ENCODE measurements at regions not wholly inside any gene's neighbourhood (a gene's known extent, or its start where the extent isn't known, plus 50 kb on each side); places are given as distances from the start of the nearest gene placed in this dataset.

- H3K27me3 ChIP-seq (ENCODE audit: control insufficient read depth, insufficient read depth, low read length) = no peaks in the 10 kb centered on the region
- H3K9me3 ChIP-seq (ENCODE audit: control insufficient read depth in 2 of 3, insufficient read depth in 1 of 3, low read length in 3 of 3) = peaks cover 0 to under 1% (median 0%) of the 10 kb centered on the region in 3 donors
- TF ChIP-seq CTCF (IDR thresholded peaks at IDR 0.05; ENCODE audit: borderline replicate concordance, extremely low read depth, insufficient read depth) = no peak
- H3K36me3 ChIP-seq (ENCODE audit: control insufficient read depth in 2 of 3, insufficient read depth in 3 of 3, low read length in 3 of 3) = no peaks in the 10 kb centered on the region
- intact Hi-C loops (cut with DNase I) = no loop called here
- no peak for DNase-seq
- FAIRE-seq = no peak
- no peak overlapping the region for H3K9ac ChIP-seq (ENCODE audit: low read length in 3 of 3)
- H3K4me1 ChIP-seq (ENCODE audit: control insufficient read depth in 2 of 3, insufficient read depth in 2 of 3, low read depth in 1 of 3, low read length in 3 of 3) = no peaks in the 10 kb centered on the region
- H3K27ac ChIP-seq (ENCODE audit: low read depth in 2 of 2, low read length in 2 of 2) = no peak overlapping the region
- no peak overlapping the region for H3K4me3 ChIP-seq (ENCODE audit: low read length in 3 of 3)
Measured at GRCh38 chr1:222452031-222452430, 95.9 kb downstream of the HHIPL2 start.

GRCh38 chr1:222443566-222443965, 104.3 kb downstream of the HHIPL2 start:
- DNase-seq = no peak
- Histone ChIP-seq H3K4me1 (ENCODE audit: control insufficient read depth in 2 of 3, insufficient read depth in 2 of 3, low read depth in 1 of 3, low read length in 3 of 3) (no peaks in the 10 kb centered on the region), H3K4me3 (ENCODE audit: low read length in 3 of 3) (no peak overlapping the region), H3K9me3 (ENCODE audit: control insufficient read depth in 2 of 3, insufficient read depth in 1 of 3, low read length in 3 of 3) (no peaks in the 10 kb centered on the region), H3K27me3 (ENCODE audit: control insufficient read depth, insufficient read depth, low read length) (no peaks in the 10 kb centered on the region), H3K27ac (ENCODE audit: low read depth in 2 of 2, low read length in 2 of 2) (no peak overlapping the region), H3K36me3 (ENCODE audit: control insufficient read depth in 2 of 3, insufficient read depth in 3 of 3, low read length in 3 of 3) (no peaks in the 10 kb centered on the region), H3K9ac (ENCODE audit: low read length in 3 of 3) (no peak overlapping the region)
- intact Hi-C loops (cut with DNase I) = no loop called here
- FAIRE-seq = no peak
- no peak for TF ChIP-seq CTCF (IDR thresholded peaks at IDR 0.05; ENCODE audit: borderline replicate concordance, extremely low read depth, insufficient read depth)

GRCh38 chr1:222441066-222441465, 106.8 kb downstream of the HHIPL2 start:
- intact Hi-C loops (cut with DNase I) = no loop called here

More at GRCh38 chr1:222441066-222441465, 106.8 kb downstream of the HHIPL2 start:
- Histone ChIP-seq H3K9me3 (ENCODE audit: control insufficient read depth in 2 of 3, insufficient read depth in 1 of 3, low read length in 3 of 3) (no peaks in the 10 kb centered on the region), H3K4me3 (ENCODE audit: low read length in 3 of 3) (no peak overlapping the region), H3K27ac (ENCODE audit: low read depth in 2 of 2, low read length in 2 of 2) (no peak overlapping the region), H3K4me1 (ENCODE audit: control insufficient read depth in 2 of 3, insufficient read depth in 2 of 3, low read depth in 1 of 3, low read length in 3 of 3) (no peaks in the 10 kb centered on the region), H3K27me3 (ENCODE audit: control insufficient read depth, insufficient read depth, low read length) (no peaks in the 10 kb centered on the region), H3K9ac (ENCODE audit: low read length in 3 of 3) (no peak overlapping the region), H3K36me3 (ENCODE audit: control insufficient read depth in 2 of 3, insufficient read depth in 3 of 3, low read length in 3 of 3) (no peaks in the 10 kb centered on the region)
- DNase-seq (peak in 3 of 5 donors; percentile 35 to 64 (median 62)), FAIRE-seq (no peak)
- no peak for TF ChIP-seq CTCF (IDR thresholded peaks at IDR 0.05; ENCODE audit: borderline replicate concordance, extremely low read depth, insufficient read depth)
